ENCODE measurements at regions not wholly inside any gene's neighbourhood (a gene's known extent, or its start where the extent isn't known, plus 50 kb on each side); places are given as distances from the start of the nearest gene placed in this dataset.

DNA sequence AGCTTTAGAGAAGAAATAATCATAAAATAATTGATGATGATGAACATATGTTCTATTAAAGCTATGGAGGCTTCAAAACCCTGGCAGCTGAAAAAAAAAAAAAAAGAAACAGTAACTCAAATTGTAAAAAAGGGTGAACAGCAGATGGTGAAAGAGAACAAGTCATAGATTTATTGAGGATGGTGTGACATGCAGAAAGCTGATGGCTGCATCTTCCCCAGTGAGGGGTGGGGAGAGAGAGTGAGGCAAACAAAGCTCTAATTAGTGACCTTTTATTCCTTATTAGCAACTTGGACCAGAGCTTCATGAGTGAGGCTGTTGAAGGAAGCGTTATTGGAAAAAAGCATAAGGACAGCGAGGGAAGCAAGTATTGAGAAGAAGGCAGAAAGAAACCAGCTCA is 191.7 kb downstream of the EDN1 start:
- intact Hi-C loops (cut with DNase I; ENCODE audit: low total_unique reads): no loop called here
- no peaks in the 10 kb centered on the region for H3K27me3 ChIP-seq
- H3K36me3 ChIP-seq (ENCODE audit: low read depth, missing control alignments): no peaks in the 10 kb centered on the region
- no peak for DNase-seq
- H3K4me3 ChIP-seq: no peak overlapping the region
- no peak for TF ChIP-seq POLR2A (IDR thresholded peaks at IDR 0.05)
- no peak overlapping the region for H3K27ac ChIP-seq
- 82 to 89% methylated on average over 2 of the region's 2 CpGs for WGBS, 2 donors
- no peaks in the 10 kb centered on the region for H3K4me1 ChIP-seq
- no peaks in the 10 kb centered on the region for H3K9me3 ChIP-seq

DNA sequence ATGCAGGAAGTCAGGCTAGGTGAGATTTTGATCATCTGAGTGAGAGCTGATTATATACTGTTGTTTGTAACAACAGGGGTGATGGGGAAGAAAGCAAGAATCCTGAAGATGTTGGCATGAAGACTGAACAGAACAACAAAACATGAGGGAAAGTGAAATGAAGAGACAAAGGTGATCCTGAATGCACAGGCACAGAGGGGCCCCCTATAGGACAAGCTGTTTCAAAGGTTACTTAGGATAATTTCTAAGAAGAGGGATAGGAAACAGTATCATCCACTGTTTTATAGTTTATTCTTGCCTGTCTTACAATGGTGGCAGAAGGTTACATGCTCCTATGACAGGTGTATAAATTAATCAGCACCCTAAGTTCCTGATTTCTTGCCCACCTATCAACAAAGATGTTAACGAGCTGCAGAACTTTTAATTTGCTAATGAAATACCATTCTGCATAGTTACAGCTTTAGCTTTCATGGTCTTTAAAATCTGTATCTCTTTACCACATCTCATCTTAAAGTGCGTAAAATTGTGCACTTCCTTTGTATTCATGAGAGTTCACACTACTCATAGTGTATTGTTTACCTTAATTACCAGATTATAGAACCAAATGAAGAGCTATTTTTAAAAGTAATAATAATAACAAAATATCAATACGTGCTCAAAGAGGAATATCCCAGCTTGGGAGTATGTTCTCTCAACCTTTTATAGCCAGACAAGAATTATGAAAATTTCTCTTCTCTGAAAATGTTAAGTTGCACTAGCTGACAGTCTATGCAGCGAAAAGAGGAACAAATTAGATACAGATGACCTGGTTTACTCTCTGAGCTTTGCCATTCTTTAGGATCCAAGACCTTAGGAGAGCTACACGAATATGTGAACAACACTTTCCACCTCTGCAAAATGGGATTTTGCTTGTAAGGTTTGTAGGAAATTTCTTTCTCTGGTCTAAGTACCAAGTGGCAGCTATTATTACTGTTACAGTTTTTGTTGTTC is 192.5 kb downstream of the EDN1 start:
- no peak overlapping the region for H3K27ac ChIP-seq
- H3K9me3 ChIP-seq: no peaks in the 10 kb centered on the region
- no peak for TF ChIP-seq POLR2A (IDR thresholded peaks at IDR 0.05)
- TF ChIP-seq, protein P1, sequence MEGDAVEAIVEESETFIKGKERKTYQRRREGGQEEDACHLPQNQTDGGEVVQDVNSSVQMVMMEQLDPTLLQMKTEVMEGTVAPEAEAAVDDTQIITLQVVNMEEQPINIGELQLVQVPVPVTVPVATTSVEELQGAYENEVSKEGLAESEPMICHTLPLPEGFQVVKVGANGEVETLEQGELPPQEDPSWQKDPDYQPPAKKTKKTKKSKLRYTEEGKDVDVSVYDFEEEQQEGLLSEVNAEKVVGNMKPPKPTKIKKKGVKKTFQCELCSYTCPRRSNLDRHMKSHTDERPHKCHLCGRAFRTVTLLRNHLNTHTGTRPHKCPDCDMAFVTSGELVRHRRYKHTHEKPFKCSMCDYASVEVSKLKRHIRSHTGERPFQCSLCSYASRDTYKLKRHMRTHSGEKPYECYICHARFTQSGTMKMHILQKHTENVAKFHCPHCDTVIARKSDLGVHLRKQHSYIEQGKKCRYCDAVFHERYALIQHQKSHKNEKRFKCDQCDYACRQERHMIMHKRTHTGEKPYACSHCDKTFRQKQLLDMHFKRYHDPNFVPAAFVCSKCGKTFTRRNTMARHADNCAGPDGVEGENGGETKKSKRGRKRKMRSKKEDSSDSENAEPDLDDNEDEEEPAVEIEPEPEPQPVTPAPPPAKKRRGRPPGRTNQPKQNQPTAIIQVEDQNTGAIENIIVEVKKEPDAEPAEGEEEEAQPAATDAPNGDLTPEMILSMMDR (IDR thresholded peaks at IDR 0.05): no peak
- H3K36me3 ChIP-seq (ENCODE audit: low read depth, missing control alignments): no peaks in the 10 kb centered on the region
- WGBS, 2 donors: 86 to 90% methylated on average over 5 of the region's 5 CpGs
- no peak for DNase-seq
- no peak overlapping the region for H3K4me3 ChIP-seq
- H3K27me3 ChIP-seq: no peaks in the 10 kb centered on the region
- intact Hi-C loops (cut with DNase I; ENCODE audit: low total_unique reads): no loop called here
- no peaks in the 10 kb centered on the region for H3K4me1 ChIP-seq

DNA sequence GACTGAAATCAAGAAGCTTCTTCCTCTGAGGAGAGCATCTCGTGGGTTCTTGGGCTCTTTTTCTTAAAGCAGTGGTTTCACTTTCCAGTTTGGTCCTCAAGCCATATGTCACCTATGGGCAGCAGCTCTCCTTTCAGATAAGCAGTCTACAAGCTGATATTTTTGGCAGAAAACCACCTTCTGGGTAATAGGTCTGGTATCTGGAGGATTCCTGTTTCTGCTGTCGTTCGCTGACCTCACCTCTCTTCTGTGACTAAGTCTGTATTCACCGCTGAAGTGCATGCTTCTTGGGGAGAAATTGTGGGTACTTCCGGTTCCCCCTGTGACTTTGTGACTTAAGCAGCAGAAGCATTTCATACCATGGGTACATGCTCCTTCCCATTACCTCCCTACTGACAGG is 193.6 kb downstream of the EDN1 start:
- Histone ChIP-seq H3K27me3 (no peaks in the 10 kb centered on the region), H3K4me3 (no peak overlapping the region), H3K9me3 (no peaks in the 10 kb centered on the region), H3K27ac (no peak overlapping the region), H3K36me3 (ENCODE audit: low read depth, missing control alignments) (no peaks in the 10 kb centered on the region), H3K4me1 (no peaks in the 10 kb centered on the region)
- intact Hi-C loops (cut with DNase I; ENCODE audit: low total_unique reads): no loop called here
- DNase-seq: no peak
- no peak for TF ChIP-seq POLR2A (IDR thresholded peaks at IDR 0.05)
- TF ChIP-seq, protein P1 (IDR thresholded peaks at IDR 0.05): no peak
- 69 to 80% methylated on average over 5 of the region's 5 CpGs for WGBS, 2 donors

DNA sequence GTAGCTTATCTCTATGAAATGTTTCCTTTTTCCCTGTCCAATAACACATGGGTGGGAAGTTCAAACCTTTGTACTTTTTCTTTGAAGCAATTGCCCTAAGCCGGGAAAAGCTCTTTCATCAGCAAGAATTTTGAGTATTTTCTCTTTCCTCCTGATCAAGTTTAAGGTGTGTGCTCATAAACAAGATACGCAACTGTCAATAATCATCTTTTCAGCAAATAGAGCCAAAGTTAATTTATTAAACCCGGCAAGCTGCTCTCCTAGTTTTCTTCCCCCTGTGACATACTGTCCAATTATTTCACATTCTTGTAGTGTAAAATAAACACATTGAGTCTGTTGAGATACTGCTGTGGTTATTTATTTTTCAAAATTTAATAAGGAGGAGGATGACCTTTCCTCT is 194.4 kb downstream of the EDN1 start:
- Histone ChIP-seq H3K9me3 (no peaks in the 10 kb centered on the region), H3K4me1 (no peaks in the 10 kb centered on the region), H3K27ac (no peak overlapping the region), H3K4me3 (no peak overlapping the region), H3K27me3 (no peaks in the 10 kb centered on the region), H3K36me3 (ENCODE audit: low read depth, missing control alignments) (no peaks in the 10 kb centered on the region)
- intact Hi-C loops (cut with DNase I; ENCODE audit: low total_unique reads): no loop called here
- 59 to 70% methylated on average over 3 of the region's 3 CpGs for WGBS, 2 donors
- no peak for DNase-seq
- TF ChIP-seq, protein P1 (IDR thresholded peaks at IDR 0.05): no peak
- no peak for TF ChIP-seq POLR2A (IDR thresholded peaks at IDR 0.05)

DNA sequence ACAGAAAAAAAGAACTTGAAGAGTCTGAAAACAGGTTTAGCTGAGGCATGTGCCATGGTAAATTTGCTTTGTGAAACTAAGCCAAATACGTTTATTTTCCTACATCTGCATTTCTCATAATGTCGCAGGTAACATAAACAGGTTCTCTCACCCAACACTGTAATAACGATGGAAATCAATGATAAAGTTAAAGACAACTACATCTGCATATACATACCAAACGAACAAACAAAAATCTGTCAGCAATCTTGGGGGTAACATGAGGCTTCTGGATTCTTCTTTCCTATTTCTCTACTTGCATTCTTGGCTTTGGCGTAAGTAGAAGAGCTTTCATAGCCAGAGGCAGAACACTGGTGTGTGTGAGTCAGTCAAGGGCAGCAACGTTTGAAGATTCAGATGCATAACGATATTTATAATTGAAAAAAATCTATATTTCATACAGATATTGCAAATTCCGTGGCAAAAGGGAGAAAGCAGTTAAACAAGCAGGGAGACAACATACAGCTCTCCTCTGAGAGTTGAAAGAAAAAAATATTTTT is 195.1 kb downstream of the EDN1 start:
- no peak for DNase-seq

More for the DNA sequence above, 195.1 kb downstream of the EDN1 start:
- Histone ChIP-seq H3K36me3 (ENCODE audit: low read depth, missing control alignments) (no peaks in the 10 kb centered on the region), H3K4me1 (no peaks in the 10 kb centered on the region), H3K27ac (no peak overlapping the region), H3K9me3 (no peaks in the 10 kb centered on the region), H3K27me3 (no peaks in the 10 kb centered on the region), H3K4me3 (no peak overlapping the region)
- no peak for TF ChIP-seq POLR2A (IDR thresholded peaks at IDR 0.05)
- TF ChIP-seq, protein P1 (IDR thresholded peaks at IDR 0.05): no peak
- 89 to 90% methylated on average over 8 of the region's 8 CpGs for WGBS, 2 donors
- intact Hi-C loops (cut with DNase I; ENCODE audit: low total_unique reads): no loop called here

Data from testis (tissue), 2 donors.